ENCODE measurements at regions not wholly inside any gene's neighbourhood (a gene's known extent, or its start where the extent isn't known, plus 50 kb on each side); places are given as distances from the start of the nearest gene placed in this dataset.

DNA sequence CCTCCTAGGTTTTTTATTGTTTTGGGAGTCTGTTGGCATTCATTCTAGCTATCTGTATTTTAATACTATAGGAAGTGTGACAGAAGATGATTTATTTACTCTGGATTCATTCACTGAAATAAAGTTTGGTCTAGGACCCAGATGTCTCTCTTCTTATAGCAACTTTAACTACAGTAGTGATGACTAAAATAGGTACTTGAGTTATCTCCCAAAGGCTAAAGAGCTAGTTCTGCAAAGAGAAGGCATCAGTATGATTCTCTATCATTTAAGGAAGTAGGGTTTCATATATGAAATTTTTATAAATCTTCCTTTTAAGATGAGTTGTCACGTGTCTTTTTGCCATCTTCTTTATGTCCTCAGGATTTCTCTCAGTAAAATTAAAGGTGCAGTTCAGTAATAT is 507.4 kb downstream of the KCTD12 start:
- Histone ChIP-seq H3K79me2 (ENCODE audit: insufficient read depth, low read length) (no peaks in the 10 kb centered on the region), H3T11ph (ENCODE audit: low read length) (no peak overlapping the region), H3K4ac (ENCODE audit: low read depth, low read length) (no peak overlapping the region), H3K79me1 (ENCODE audit: insufficient read depth, low read depth, low read length, poor library complexity, severe bottlenecking) (no peaks in the 10 kb centered on the region), H3K4me2 (ENCODE audit: insufficient read depth, insufficient read length, low read length) (no peak overlapping the region), H3K27ac (ENCODE audit: insufficient read length, low read depth, low read length) (no peak overlapping the region), H4K8ac (replicated peaks; ENCODE audit: insufficient read length, low read depth, low read length) (no peak overlapping the region), H3K56ac (ENCODE audit: insufficient read length, low read depth, low read length) (no peak overlapping the region), H2AK5ac (ENCODE audit: insufficient read length, low read length) (no peak overlapping the region), H3K9me3 (ENCODE audit: control insufficient read depth, low read depth, low read length) (no peaks in the 10 kb centered on the region), H3K27me3 (ENCODE audit: insufficient read depth, low read length) (no peaks in the 10 kb centered on the region), H3K14ac (ENCODE audit: insufficient read depth, low read length) (no peak overlapping the region), H4K91ac (ENCODE audit: insufficient read length, low read depth, low read length) (no peak overlapping the region), H3K18ac (ENCODE audit: insufficient read length, low read depth, low read length) (no peak overlapping the region), H3K23ac (ENCODE audit: insufficient read length, low read depth, low read length) (no peak overlapping the region), H2BK12ac (ENCODE audit: insufficient read length, low read depth, low read length) (no peak overlapping the region), H2AFZ (ENCODE audit: low read length) (no peak overlapping the region), H2BK15ac (ENCODE audit: low read depth, low read length) (no peak overlapping the region), H3K9ac (ENCODE audit: extremely low read depth, insufficient read length, low read length) (no peak overlapping the region), H3K4me1 (ENCODE audit: insufficient read depth, low read length) (no peaks in the 10 kb centered on the region), H2BK5ac (ENCODE audit: insufficient read length, low read length) (no peak overlapping the region), H3K23me2 (ENCODE audit: insufficient read length, low read depth, low read length, poor library complexity, severe bottlenecking) (no peaks in the 10 kb centered on the region), H4K5ac (ENCODE audit: insufficient read length, low read depth, low read length) (no peak overlapping the region), H4K20me1 (ENCODE audit: control insufficient read depth, insufficient read depth, insufficient read length) (no peaks in the 10 kb centered on the region), H2BK120ac (ENCODE audit: low read depth, low read length, poor library complexity, severe bottlenecking) (no peak overlapping the region), H2BK20ac (ENCODE audit: low read depth, low read length, poor library complexity, severe bottlenecking) (no peak overlapping the region)
- TF ChIP-seq, protein P1, sequence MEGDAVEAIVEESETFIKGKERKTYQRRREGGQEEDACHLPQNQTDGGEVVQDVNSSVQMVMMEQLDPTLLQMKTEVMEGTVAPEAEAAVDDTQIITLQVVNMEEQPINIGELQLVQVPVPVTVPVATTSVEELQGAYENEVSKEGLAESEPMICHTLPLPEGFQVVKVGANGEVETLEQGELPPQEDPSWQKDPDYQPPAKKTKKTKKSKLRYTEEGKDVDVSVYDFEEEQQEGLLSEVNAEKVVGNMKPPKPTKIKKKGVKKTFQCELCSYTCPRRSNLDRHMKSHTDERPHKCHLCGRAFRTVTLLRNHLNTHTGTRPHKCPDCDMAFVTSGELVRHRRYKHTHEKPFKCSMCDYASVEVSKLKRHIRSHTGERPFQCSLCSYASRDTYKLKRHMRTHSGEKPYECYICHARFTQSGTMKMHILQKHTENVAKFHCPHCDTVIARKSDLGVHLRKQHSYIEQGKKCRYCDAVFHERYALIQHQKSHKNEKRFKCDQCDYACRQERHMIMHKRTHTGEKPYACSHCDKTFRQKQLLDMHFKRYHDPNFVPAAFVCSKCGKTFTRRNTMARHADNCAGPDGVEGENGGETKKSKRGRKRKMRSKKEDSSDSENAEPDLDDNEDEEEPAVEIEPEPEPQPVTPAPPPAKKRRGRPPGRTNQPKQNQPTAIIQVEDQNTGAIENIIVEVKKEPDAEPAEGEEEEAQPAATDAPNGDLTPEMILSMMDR (conservative IDR thresholded peaks at IDR 0.05) = no peak
- peaks cover 5 to 6% of the 10 kb centered on the region in 2 experiments; a peak in 3 of 4 replicates for H3K4me1 Mint-ChIP-seq
- H3K4me3 Mint-ChIP-seq = no peak overlapping the region
- WGBS (ENCODE audit: extremely low coverage, insufficient read length, low lambda C conversion rate) = no CpG with 5 or more reads among the region's 1 CpG
- H3K9me3 Mint-ChIP-seq = no peaks in the 10 kb centered on the region
- H3K27ac Mint-ChIP-seq = no peak overlapping the region
- peaks cover 4% of the 10 kb centered on the region; the same call in 1 of the 2 replicates for H3K27me3 Mint-ChIP-seq (ENCODE audit: low read depth)
- H3K36me3 Mint-ChIP-seq (ENCODE audit: insufficient read depth in 1 of 3, low read depth in 3 of 3) = no peaks in the 10 kb centered on the region
- no peak for DNase-seq
